Activated naive CD4-positive, alpha-beta T cell treated with anti-CD3 and anti-CD28 coated beads for 36 hours (primary cell): ENCODE measurements at regions not wholly inside any gene's neighbourhood (a gene's known extent, or its start where the extent isn't known, plus 50 kb on each side); places are given as distances from the start of the nearest gene placed in this dataset.

ENCODE experiments used
- CTCF ChIA-PET: fragments of 350-600 bp; sonication (Branson Sonifier 250); formaldehyde crosslinking; loops from one replicate; lab custom pipeline; 2021; ENCODE audit warnings: antibody characterized with exemption; lab: Charles Lee
- DNase-seq: peaks from one replicate; pipeline ENCODE4 v3.0.0-alpha.2; 2020
- H3K27ac Mint-ChIP-seq: one replicate; pipeline ENCODE4 v1.8.0; 2021; ENCODE audit warnings: mild to moderate bottlenecking, mixed read lengths
- H3K27me3 Mint-ChIP-seq: one replicate; pipeline ENCODE4 v1.8.0; 2021; ENCODE audit warnings: low read depth, mixed read lengths
- H3K36me3 Mint-ChIP-seq: one replicate; pipeline ENCODE4 v1.8.0; 2021; ENCODE audit warnings: low read depth, mixed read lengths
- H3K4me1 Mint-ChIP-seq: one replicate; pipeline ENCODE4 v1.8.0; 2021; ENCODE audit warnings: low read depth, mixed read lengths
- H3K4me3 Mint-ChIP-seq: one replicate; pipeline ENCODE4 v1.8.0; 2021; ENCODE audit warnings: mild to moderate bottlenecking, moderate library complexity, mixed read lengths
- H3K9me3 Mint-ChIP-seq: one replicate; pipeline ENCODE4 v1.8.0; 2021; ENCODE audit warnings: mixed read lengths
- intact Hi-C: fragments of 100-400 bp; cut with micrococcal nuclease; formaldehyde crosslinking; loops from one replicate; pipeline ENCODE4 v1.15.1; 2023

GRCh38 chr12:74846116-74846515 lies 308.5 kb downstream of the ATXN7L3B start:
- no peak for DNase-seq
- no peaks in the 10 kb centered on the region for H3K36me3 Mint-ChIP-seq
- no peaks in the 10 kb centered on the region for H3K27me3 Mint-ChIP-seq
- no peak overlapping the region for H3K27ac Mint-ChIP-seq
- H3K4me1 Mint-ChIP-seq, result no peaks in the 10 kb centered on the region
- H3K4me3 Mint-ChIP-seq, result no peak overlapping the region
- intact Hi-C loops, result no loop called here
- no peaks in the 10 kb centered on the region for H3K9me3 Mint-ChIP-seq
- CTCF ChIA-PET, result no interaction called here

GRCh38 chr12:74847169-74847568 lies 309.5 kb downstream of the ATXN7L3B start:
- DNase-seq, result no peak
- Mint-ChIP-seq H3K36me3 (no peaks in the 10 kb centered on the region), H3K27me3 (no peaks in the 10 kb centered on the region), H3K9me3 (no peaks in the 10 kb centered on the region), H3K4me1 (no peaks in the 10 kb centered on the region), H3K27ac (no peak overlapping the region), H3K4me3 (no peak overlapping the region)
- CTCF ChIA-PET, result no interaction called here
- intact Hi-C loops, result no loop called here

GRCh38 chr12:74848006-74848405 lies 310.4 kb downstream of the ATXN7L3B start:
- Mint-ChIP-seq H3K9me3 (no peaks in the 10 kb centered on the region), H3K27me3 (no peaks in the 10 kb centered on the region), H3K4me1 (no peaks in the 10 kb centered on the region), H3K27ac (no peak overlapping the region), H3K36me3 (no peaks in the 10 kb centered on the region), H3K4me3 (no peak overlapping the region)
- no peak for DNase-seq
- CTCF ChIA-PET, result no interaction called here
- intact Hi-C loops, result no loop called here

GRCh38 chr12:74849801-74850200 lies 312.2 kb downstream of the ATXN7L3B start:
- Mint-ChIP-seq H3K27ac (no peak overlapping the region), H3K4me3 (no peak overlapping the region), H3K27me3 (no peaks in the 10 kb centered on the region), H3K36me3 (no peaks in the 10 kb centered on the region), H3K4me1 (no peaks in the 10 kb centered on the region), H3K9me3 (no peaks in the 10 kb centered on the region)
- intact Hi-C loops, result no loop called here
- DNase-seq, result no peak
- CTCF ChIA-PET, result interaction anchor here (1.0 kb wide), 1 partner anchor 40 kb away, joined by 3 read pairs; no protein-coding TSS in a partner anchor

- Mint-ChIP-seq H3K9me3 (no peaks in the 10 kb centered on the region), H3K4me1 (no peaks in the 10 kb centered on the region), H3K27me3 (no peaks in the 10 kb centered on the region), H3K4me3 (no peak overlapping the region), H3K36me3 (no peaks in the 10 kb centered on the region), H3K27ac (no peak overlapping the region)
- intact Hi-C loops, result no loop called here
- DNase-seq, result no peak
- CTCF ChIA-PET, result no interaction called here
Measured at GRCh38 chr12:74871817-74872216, 334.2 kb downstream of the ATXN7L3B start.

- no peaks in the 10 kb centered on the region for H3K36me3 Mint-ChIP-seq
Measured at GRCh38 chr12:74885775-74886174, 323.9 kb downstream of the KCNC2 start.

GRCh38 chr12:74889073-74889472 lies 320.6 kb downstream of the KCNC2 start:
- no peak overlapping the region for H3K4me3 Mint-ChIP-seq
- H3K36me3 Mint-ChIP-seq, result no peaks in the 10 kb centered on the region
- no peak for DNase-seq
- peaks cover 17% of the 10 kb centered on the region for H3K4me1 Mint-ChIP-seq
- intact Hi-C loops, result loop anchor here (1.0 kb wide), 1 partner anchor 589 kb away; no protein-coding TSS in a partner anchor
- CTCF ChIA-PET, result interaction anchor here (0.7 kb wide), 1 partner anchor 92 kb away, joined by 3 read pairs; no protein-coding TSS in a partner anchor
- H3K9me3 Mint-ChIP-seq, result no peaks in the 10 kb centered on the region
- no peaks in the 10 kb centered on the region for H3K27me3 Mint-ChIP-seq
- H3K27ac Mint-ChIP-seq, result no peak overlapping the region

More at GRCh38 chr12:74885775-74886174, 323.9 kb downstream of the KCNC2 start:
- peaks cover 11% of the 10 kb centered on the region for H3K4me1 Mint-ChIP-seq
- DNase-seq, result no peak
- H3K27ac Mint-ChIP-seq, result no peak overlapping the region
- intact Hi-C loops, result no loop called here
- no peaks in the 10 kb centered on the region for H3K9me3 Mint-ChIP-seq
- H3K27me3 Mint-ChIP-seq, result no peaks in the 10 kb centered on the region
- CTCF ChIA-PET, result no interaction called here
- H3K4me3 Mint-ChIP-seq, result no peak overlapping the region

GRCh38 chr12:74889563-74890236 lies 319.9 kb downstream of the KCNC2 start:
- Mint-ChIP-seq H3K36me3 (no peaks in the 10 kb centered on the region), H3K4me1 (peaks cover 17% of the 10 kb centered on the region), H3K27ac (no peak overlapping the region), H3K27me3 (no peaks in the 10 kb centered on the region), H3K4me3 (no peak overlapping the region), H3K9me3 (no peaks in the 10 kb centered on the region)
- intact Hi-C loops, result loop anchor here (1.0 kb wide), 1 partner anchor 589 kb away; no protein-coding TSS in a partner anchor
- DNase-seq, result no peak
- CTCF ChIA-PET, result interaction anchor here (0.7 to 0.9 kb wide), 2 partner anchors 40 to 92 kb away, joined by 3 read pairs; no protein-coding TSS in a partner anchor

- Mint-ChIP-seq H3K27ac (no peak overlapping the region), H3K27me3 (no peaks in the 10 kb centered on the region), H3K9me3 (no peaks in the 10 kb centered on the region), H3K36me3 (no peaks in the 10 kb centered on the region), H3K4me1 (peaks cover 17% of the 10 kb centered on the region), H3K4me3 (no peak overlapping the region)
- peak; percentile 8 for DNase-seq
- intact Hi-C loops, result no loop called here
- CTCF ChIA-PET, result interaction anchor here (0.9 kb wide), 1 partner anchor 41 kb away, joined by 3 read pairs; no protein-coding TSS in a partner anchor
Measured at GRCh38 chr12:74890237-74890599, 319.4 kb downstream of the KCNC2 start.

- intact Hi-C loops, result no loop called here
- Mint-ChIP-seq H3K9me3 (no peaks in the 10 kb centered on the region), H3K27me3 (no peaks in the 10 kb centered on the region), H3K27ac (no peak overlapping the region), H3K4me3 (no peak overlapping the region), H3K4me1 (peaks cover 17% of the 10 kb centered on the region), H3K36me3 (no peaks in the 10 kb centered on the region)
- no peak for DNase-seq
- CTCF ChIA-PET, result no interaction called here
Measured at GRCh38 chr12:74891083-74891668, 318.5 kb downstream of the KCNC2 start.

- Mint-ChIP-seq H3K36me3 (no peaks in the 10 kb centered on the region), H3K9me3 (no peaks in the 10 kb centered on the region), H3K4me3 (no peak overlapping the region), H3K4me1 (peaks cover 17% of the 10 kb centered on the region), H3K27me3 (no peaks in the 10 kb centered on the region), H3K27ac (no peak overlapping the region)
- CTCF ChIA-PET, result no interaction called here
- intact Hi-C loops, result no loop called here
- no peak for DNase-seq
Measured at GRCh38 chr12:74892057-74892633, 317.5 kb downstream of the KCNC2 start.

GRCh38 chr12:74896186-74896585 lies 313.5 kb downstream of the KCNC2 start:
- no peaks in the 10 kb centered on the region for H3K9me3 Mint-ChIP-seq
- CTCF ChIA-PET, result interaction anchor here (1.3 kb wide), 1 partner anchor 14 kb away, joined by 3 read pairs; no protein-coding TSS in a partner anchor
- no peaks in the 10 kb centered on the region for H3K36me3 Mint-ChIP-seq

More at GRCh38 chr12:74896186-74896585, 313.5 kb downstream of the KCNC2 start:
- no peak for DNase-seq
- H3K4me1 Mint-ChIP-seq, result peaks cover 16% of the 10 kb centered on the region
- H3K27me3 Mint-ChIP-seq, result no peaks in the 10 kb centered on the region
- no peak overlapping the region for H3K4me3 Mint-ChIP-seq
- intact Hi-C loops, result no loop called here
- H3K27ac Mint-ChIP-seq, result no peak overlapping the region
